ENCODE measurements at regions not wholly inside any gene's neighbourhood (a gene's known extent, or its start where the extent isn't known, plus 50 kb on each side); places are given as distances from the start of the nearest gene placed in this dataset.

GRCh38 chr18:40056079-40056692 is 1898.8 kb upstream of the PIK3C3 start:
- Histone ChIP-seq H2BK12ac (ENCODE audit: low read depth, low read length) (no peak overlapping the region), H3K27ac (ENCODE audit: low read depth, low read length) (no peak overlapping the region), H2BK20ac (ENCODE audit: low read length) (no peak overlapping the region), H3K18ac (ENCODE audit: extremely low read depth, low read length) (no peak overlapping the region), H3K9ac (replicated peaks in 1 of 4; ENCODE audit: extremely low read depth in 1 of 4, low read depth in 3 of 4, low read length in 3 of 4) (no peak overlapping the region), H3K56ac (replicated peaks; ENCODE audit: insufficient read length, low read depth, low read length) (no peak overlapping the region), H3K23me2 (ENCODE audit: low read depth, low read length) (no peaks in the 10 kb centered on the region), H3K79me2 (ENCODE audit: control insufficient read depth in 1 of 2, insufficient read depth in 2 of 2, low read length in 2 of 2) (no peaks in the 10 kb centered on the region), H3K14ac (ENCODE audit: insufficient read length) (no peak overlapping the region), H3K4me3 (ENCODE audit: extremely low read depth in 1 of 4, insufficient read depth in 2 of 4, low read depth in 3 of 4, low read length in 4 of 4) (no peak overlapping the region), H2BK5ac (ENCODE audit: low read depth, low read length) (no peak overlapping the region), H2AFZ (ENCODE audit: low read length) (no peak overlapping the region), H3K4ac (replicated peaks; ENCODE audit: insufficient read length, low read depth, low read length) (no peak overlapping the region), H3K36me3 (ENCODE audit: control insufficient read depth in 2 of 4, insufficient read depth in 4 of 4, low read length in 3 of 4) (no peaks in the 10 kb centered on the region), H4K8ac (ENCODE audit: extremely low read depth, insufficient read depth, low read length) (no peak overlapping the region), H3K4me1 (replicated peaks in 1 of 4; ENCODE audit: control insufficient read depth in 3 of 4, insufficient read depth in 4 of 4, low read length in 3 of 4) (no peaks in the 10 kb centered on the region), H2AK5ac (ENCODE audit: low read depth, low read length) (no peak overlapping the region), H3K9me3 (ENCODE audit: insufficient read depth in 2 of 2, low read depth in 1 of 2, low read length in 1 of 2) (no peaks in the 10 kb centered on the region), H3K27me3 (replicated peaks in 1 of 4; ENCODE audit: control insufficient read depth in 3 of 4, extremely low read depth in 1 of 4, insufficient read depth in 3 of 4, low read length in 3 of 4) (no peaks in the 10 kb centered on the region), H4K20me1 (replicated peaks in 1 of 2; ENCODE audit: control insufficient read depth in 1 of 2, insufficient read depth in 2 of 2, low read length in 2 of 2) (no peaks in the 10 kb centered on the region), H4K5ac (ENCODE audit: insufficient read length, low read depth, low read length) (no peak overlapping the region), H3K23ac (ENCODE audit: insufficient read length) (no peak overlapping the region), H2BK120ac (replicated peaks; ENCODE audit: low read depth, low read length) (no peak overlapping the region), H2BK15ac (ENCODE audit: low read length) (no peak overlapping the region), H4K91ac (replicated peaks; ENCODE audit: insufficient read length, low read length) (no peak overlapping the region), H3K79me1 (ENCODE audit: low read depth, low read length) (no peaks in the 10 kb centered on the region), H3K4me2 (ENCODE audit: insufficient read depth in 1 of 2, low read depth in 2 of 2, low read length in 2 of 2) (no peak overlapping the region)
- no peak for TF ChIP-seq HDAC6 (IDR thresholded peaks at IDR 0.05; ENCODE audit: low read depth, low read length)
- TF ChIP-seq CTBP2 (IDR thresholded peaks at IDR 0.05; ENCODE audit: borderline replicate concordance, insufficient read depth, insufficient read length, low read length) = no peak
- FAIRE-seq = no peak
- WGBS, 2 experiments (ENCODE audit: extremely low coverage in 1 of 2, insufficient coverage in 1 of 2, insufficient read length in 1 of 2, insufficient replicate concordance in 2 of 2, low coverage in 1 of 2, low lambda C conversion rate in 2 of 2, missing lambda C conversion rate in 1 of 2) = 96% methylated on average over 2 of the region's 2 CpGs; no CpG with 5 or more reads in 1 of the 2 experiments
- no peak for DNase-seq (ENCODE audit: low read depth in 1 of 2, low spot score in 2 of 2)
- ChIA-PET POLR2A (ENCODE audit: partially characterized antibody) (no interaction called here), CTCF (ENCODE audit: partially characterized antibody) (no interaction called here)

All from H1 (cell line).